Upper lobe of right lung (tissue), 1 donor: ENCODE measurements at regions not wholly inside any gene's neighbourhood (a gene's known extent, or its start where the extent isn't known, plus 50 kb on each side); places are given as distances from the start of the nearest gene placed in this dataset.
"Not testable (repeated sequence)": the region's sequence is repeated elsewhere in the genome, so short reads cannot be mapped to it uniquely, and the experiment has no call there.

Experiments
- ATAC-seq: fragments of 200-7000 bp; cut with Tn5 transposase; one replicate; pipeline ENCODE4 v1.9.1; 2020; ENCODE audit warnings: mild to moderate bottlenecking, moderate library complexity
- DNase-seq: peaks from one replicate; pipeline ENCODE4 v3.0.0-alpha.2; 2020
- H3K27ac ChIP-seq: fragments of 200-600 bp; one replicate; pipeline ENCODE4 v1.8.0; 2022
- H3K27me3 ChIP-seq: fragments of 200-600 bp; one replicate; pipeline ENCODE4 v1.8.0; 2022; ENCODE audit warnings: mild to moderate bottlenecking
- H3K36me3 ChIP-seq: fragments of 200-600 bp; one replicate; pipeline ENCODE4 v1.8.0; 2022
- H3K4me1 ChIP-seq: fragments of 200-600 bp; one replicate; pipeline ENCODE4 v1.8.0; 2022
- H3K4me3 ChIP-seq: fragments of 200-600 bp; one replicate; pipeline ENCODE4 v1.8.0; 2022; ENCODE audit warnings: mild to moderate bottlenecking
- H3K9me3 ChIP-seq: fragments of 200-600 bp; one replicate; pipeline ENCODE4 v1.8.0; 2022
- intact Hi-C: fragments of 100-400 bp; cut with DNase I; formaldehyde crosslinking; loops from one replicate; pipeline ENCODE4 v1.11.0; 2022
- TF ChIP-seq, protein P1 (sequence below): fragments of 200-600 bp; IDR thresholded peaks from one replicate; pipeline ENCODE4 v1.8.0; 2022; ENCODE audit warnings: antibody characterized with exemption
- donor health status: DM: no; HTN: yes; CAD: no; lungs with severe emphysema.

- ATAC-seq (peak; percentile 20), DNase-seq (no peak)
- Histone ChIP-seq H3K36me3 (no peaks in the 10 kb centered on the region), H3K27me3 (no peaks in the 10 kb centered on the region), H3K4me3 (no peak overlapping the region), H3K9me3 (no peaks in the 10 kb centered on the region), H3K27ac (no peak overlapping the region), H3K4me1 (no peaks in the 10 kb centered on the region)
- TF ChIP-seq, protein P1, sequence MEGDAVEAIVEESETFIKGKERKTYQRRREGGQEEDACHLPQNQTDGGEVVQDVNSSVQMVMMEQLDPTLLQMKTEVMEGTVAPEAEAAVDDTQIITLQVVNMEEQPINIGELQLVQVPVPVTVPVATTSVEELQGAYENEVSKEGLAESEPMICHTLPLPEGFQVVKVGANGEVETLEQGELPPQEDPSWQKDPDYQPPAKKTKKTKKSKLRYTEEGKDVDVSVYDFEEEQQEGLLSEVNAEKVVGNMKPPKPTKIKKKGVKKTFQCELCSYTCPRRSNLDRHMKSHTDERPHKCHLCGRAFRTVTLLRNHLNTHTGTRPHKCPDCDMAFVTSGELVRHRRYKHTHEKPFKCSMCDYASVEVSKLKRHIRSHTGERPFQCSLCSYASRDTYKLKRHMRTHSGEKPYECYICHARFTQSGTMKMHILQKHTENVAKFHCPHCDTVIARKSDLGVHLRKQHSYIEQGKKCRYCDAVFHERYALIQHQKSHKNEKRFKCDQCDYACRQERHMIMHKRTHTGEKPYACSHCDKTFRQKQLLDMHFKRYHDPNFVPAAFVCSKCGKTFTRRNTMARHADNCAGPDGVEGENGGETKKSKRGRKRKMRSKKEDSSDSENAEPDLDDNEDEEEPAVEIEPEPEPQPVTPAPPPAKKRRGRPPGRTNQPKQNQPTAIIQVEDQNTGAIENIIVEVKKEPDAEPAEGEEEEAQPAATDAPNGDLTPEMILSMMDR = no peak
- intact Hi-C loops = no loop called here
Measured at GRCh38 chr13:46498650-46499049, 54.3 kb upstream of the LRCH1 start.

- ATAC-seq = no peak
- Histone ChIP-seq H3K27ac (no peak overlapping the region), H3K27me3 (no peaks in the 10 kb centered on the region), H3K9me3 (no peaks in the 10 kb centered on the region), H3K4me1 (no peaks in the 10 kb centered on the region), H3K36me3 (no peaks in the 10 kb centered on the region), H3K4me3 (no peak overlapping the region)
- intact Hi-C loops = no loop called here
- TF ChIP-seq, protein P1 = no peak
- no peak for DNase-seq
Measured at GRCh38 chr13:46496086-46496485, 56.9 kb upstream of the LRCH1 start.

- no peaks in the 10 kb centered on the region for H3K9me3 ChIP-seq
- TF ChIP-seq, protein P1 = no peak
- no peaks in the 10 kb centered on the region for H3K36me3 ChIP-seq
- ATAC-seq (no peak), DNase-seq (no peak)
- no peaks in the 10 kb centered on the region for H3K4me1 ChIP-seq
- no peak overlapping the region for H3K27ac ChIP-seq
- H3K4me3 ChIP-seq = no peak overlapping the region
- intact Hi-C loops = no loop called here
- H3K27me3 ChIP-seq = no peaks in the 10 kb centered on the region
Measured at GRCh38 chr13:46495651-46496050, 57.3 kb upstream of the LRCH1 start.

GRCh38 chr13:46495066-46495465 is 57.9 kb upstream of the LRCH1 start:
- Histone ChIP-seq H3K36me3 (no peaks in the 10 kb centered on the region), H3K27me3 (no peaks in the 10 kb centered on the region), H3K4me3 (no peak overlapping the region), H3K27ac (no peak overlapping the region), H3K4me1 (no peaks in the 10 kb centered on the region), H3K9me3 (no peaks in the 10 kb centered on the region)
- intact Hi-C loops = no loop called here
- no peak for ATAC-seq
- TF ChIP-seq, protein P1 = no peak
- no peak for DNase-seq

DNA sequence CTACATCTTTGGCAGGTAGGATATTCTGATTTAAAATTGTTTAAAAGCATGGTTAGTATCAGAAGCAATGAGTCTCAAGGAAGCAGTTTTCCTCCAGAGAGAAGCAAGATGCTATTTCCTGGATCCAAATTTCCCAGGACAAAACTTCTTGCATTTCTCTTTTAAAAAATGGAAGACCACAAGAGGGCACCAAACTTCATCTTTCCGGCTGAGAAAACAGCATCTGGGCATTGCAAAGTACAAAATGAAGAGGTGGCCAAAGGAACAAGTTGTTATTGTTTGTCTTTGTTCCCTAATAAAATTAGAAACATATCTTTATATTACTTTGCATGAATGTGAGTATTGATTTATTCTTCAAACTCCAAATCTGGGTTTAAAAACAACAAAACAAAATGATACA is 60.0 kb upstream of the LRCH1 start:
- no peaks in the 10 kb centered on the region for H3K27me3 ChIP-seq
- no peaks in the 10 kb centered on the region for H3K36me3 ChIP-seq
- intact Hi-C loops = loop anchor here (5.0 kb wide), 1 partner anchor 229 kb away; no protein-coding TSS in a partner anchor
- TF ChIP-seq, protein P1 = peak; percentile 67
- H3K9me3 ChIP-seq = no peaks in the 10 kb centered on the region
- DNase-seq (no peak), ATAC-seq (peak; percentile 53)
- H3K27ac ChIP-seq = no peak overlapping the region
- no peaks in the 10 kb centered on the region for H3K4me1 ChIP-seq
- H3K4me3 ChIP-seq = no peak overlapping the region

GRCh38 chr13:46491641-46492040 is 61.3 kb upstream of the LRCH1 start:
- no peak overlapping the region for H3K4me3 ChIP-seq
- ATAC-seq (no peak), DNase-seq (no peak)
- TF ChIP-seq, protein P1 = no peak
- no peaks in the 10 kb centered on the region for H3K4me1 ChIP-seq
- intact Hi-C loops = loop anchor here (5.0 kb wide), 1 partner anchor 231 kb away; no protein-coding TSS in a partner anchor
- no peaks in the 10 kb centered on the region for H3K36me3 ChIP-seq
- no peaks in the 10 kb centered on the region for H3K9me3 ChIP-seq
- H3K27me3 ChIP-seq = no peaks in the 10 kb centered on the region
- H3K27ac ChIP-seq = no peak overlapping the region

- not testable (repeated sequence) for H3K9me3 ChIP-seq, H3K27ac ChIP-seq, H3K4me1 ChIP-seq, H3K36me3 ChIP-seq, H3K4me3 ChIP-seq, DNase-seq, H3K27me3 ChIP-seq, ATAC-seq
- intact Hi-C loops = loop anchor here (5.0 kb wide), 1 partner anchor 232 kb away; no protein-coding TSS in a partner anchor
Measured at GRCh38 chr13:46490713-46491112, 62.3 kb upstream of the LRCH1 start.
